ENCODE measurements at regions not wholly inside any gene's neighbourhood (a gene's known extent, or its start where the extent isn't known, plus 50 kb on each side); places are given as distances from the start of the nearest gene placed in this dataset.
"Not testable (repeated sequence)": the region's sequence is repeated elsewhere in the genome, so short reads cannot be mapped to it uniquely, and the experiment has no call there.

GRCh38 chr5:174586163-174586562 lies 138.2 kb upstream of the MSX2 start:
- TF ChIP-seq CTCF (IDR thresholded peaks at IDR 0.05; ENCODE audit: insufficient read depth, low read length); POLR2AphosphoS5 (IDR thresholded peaks at IDR 0.05; ENCODE audit: low read depth); REST (IDR thresholded peaks at IDR 0.05; ENCODE audit: insufficient replicate concordance, low read depth); GABPA (IDR thresholded peaks at IDR 0.05; ENCODE audit: low read depth): not testable (repeated sequence)
